Adrenal gland (tissue), 9 donors: ENCODE measurements at regions not wholly inside any gene's neighbourhood (a gene's known extent, or its start where the extent isn't known, plus 50 kb on each side); places are given as distances from the start of the nearest gene placed in this dataset.
A peak's percentile ranks its signal among the peaks of the same experiment; 100 is the strongest.

Source experiments
- DNase-seq, 7 donors: peaks; one replicate each; pipeline ENCODE4 v3.0.0-alpha.2; 2019 to 2020
- H3K27ac ChIP-seq, 5 donors: fragments of 200-600 bp; sonication (generic) in 4 of 5; 1 replicate in 3 of 5; 2 replicates in 2 of 5; pipeline versions ENCODE4 v1.5.1 to v1.8.0; 2016 to 2020; ENCODE audit warnings: mild to moderate bottlenecking in 1 of 5
- H3K27me3 ChIP-seq: fragments of 200-600 bp; 2 replicates; pipeline ENCODE4 v1.8.0; 2021
- H3K36me3 ChIP-seq, 2 donors: fragments of 200-600 bp; replicated peaks in 1 of 2; 1 replicate in 1 of 2; 2 replicates in 1 of 2; pipeline versions ENCODE4 v1.5.1 to v1.8.0; 2018 to 2022
- H3K4me1 ChIP-seq, 2 donors: fragments of 200-600 bp; replicated peaks in 1 of 2; 1 replicate in 1 of 2; 2 replicates in 1 of 2; pipeline versions ENCODE4 v1.5.1 to v1.8.0; 2018 to 2021
- H3K4me3 ChIP-seq, 4 donors: fragments of 200-600 bp; sonication (generic) in 3 of 4; one replicate each; pipeline ENCODE4 v1.5.1; 2016 to 2018
- H3K9me3 ChIP-seq, 3 donors: fragments of 200-600 bp; sonication (generic) in 1 of 3; replicated peaks in 1 of 3; 1 replicate in 2 of 3; 2 replicates in 1 of 3; pipeline versions ENCODE4 v1.5.1 to v1.8.0; 2016 to 2021
- CTCF ChIP-seq, 6 experiments: fragments of 450-650 bp in 4 of 6; fragments of 200-600 bp in 2 of 6; sonication (generic) in 1 of 6; IDR thresholded peaks; 1 replicate in 5 of 6; 2 replicates in 1 of 6; pipeline versions ENCODE4 v1.5.1 to v1.8.0; 2016 to 2021; ENCODE audit warnings: antibody characterized with exemption in 6 of 6, mild to moderate bottlenecking in 2 of 6, moderate library complexity in 1 of 6
- POLR2A ChIP-seq, 2 donors: fragments of 450-650 bp; IDR thresholded peaks; one replicate each; pipeline ENCODE4 v1.6.1; 2017; ENCODE audit warnings: antibody characterized with exemption in 2 of 2, mild to moderate bottlenecking in 2 of 2, moderate library complexity in 1 of 2
- WGBS, 4 donors: extraction: QIAGEN DNeasy Blood & Tissue Kit in 2 of 4; methylation state at CpG; one replicate each; pipeline versions ENCODE4 v1.1.5 to v1.1.7; 2013 to 2017; 5-methylcytosine and 5-hydroxymethylcytosine counted together
- intact Hi-C, 2 donors: fragments of 100-400 bp; cut with DNase I; formaldehyde crosslinking; loops; one replicate each; pipeline versions ENCODE4 v1.14.1 to v1.15.0; 2022 to 2023
- donor health status: healthy with polysubstance abuse.
- donor health status: Bipolar disorder and iron deficiency.
- donor health status: DM: yes; HTN: yes; CAD: no.
- donor health status: DM: no; HTN: no; CAD: no.
- donor health status: DM: no; HTN: no; CAD: no.

GRCh38 chr9:106707291-106707690 is 155.7 kb upstream of the ZNF462 start:
- intact Hi-C loops: no loop called here
- TF ChIP-seq POLR2A (IDR thresholded peaks at IDR 0.05): no peak
- no peak for TF ChIP-seq CTCF (IDR thresholded peaks at IDR 0.05)
- Histone ChIP-seq H3K27ac (peak overlapping the region in 3 of 5 donors; percentile 35 to 83 (median 45)), H3K36me3 (no peaks in the 10 kb centered on the region), H3K4me1 (peaks cover 13 to 15% of the 10 kb centered on the region in 2 donors), H3K27me3 (no peaks in the 10 kb centered on the region), H3K9me3 (peaks cover 0 to 6% (median 0%) of the 10 kb centered on the region in 3 donors), H3K4me3 (peak overlapping the region in 1 of 4 donors; percentile 26)
- 64 to 93% (median 69%) methylated on average over 1 of the region's 1 CpG for WGBS, 4 donors
- no peak for DNase-seq

GRCh38 chr9:106707738-106708474 is 155.1 kb upstream of the ZNF462 start:
- peak overlapping the region in 4 of 5 donors; percentile 27 to 83 (median 40) for H3K27ac ChIP-seq

GRCh38 chr9:106708475-106709146 is 154.4 kb upstream of the ZNF462 start:
- 64 to 74% (median 65%) methylated on average over 3 of the region's 3 CpGs for WGBS, 4 donors
- peak in 1 of 7 donors; percentile 10 for DNase-seq
- intact Hi-C loops: no loop called here
- Histone ChIP-seq H3K27me3 (no peaks in the 10 kb centered on the region), H3K27ac (peak overlapping the region in 3 of 5 donors; percentile 35 to 83 (median 45)), H3K9me3 (peaks cover 0 to 6% (median 0%) of the 10 kb centered on the region in 3 donors), H3K4me1 (peaks cover 13 to 15% of the 10 kb centered on the region in 2 donors), H3K4me3 (peak overlapping the region in 1 of 4 donors; percentile 26), H3K36me3 (no peaks in the 10 kb centered on the region)
- TF ChIP-seq CTCF (IDR thresholded peaks at IDR 0.05) (no peak), POLR2A (IDR thresholded peaks at IDR 0.05) (no peak)

More at GRCh38 chr9:106707738-106708474, 155.1 kb upstream of the ZNF462 start:
- intact Hi-C loops: no loop called here
- Histone ChIP-seq H3K9me3 (peaks cover 0 to 6% (median 0%) of the 10 kb centered on the region in 3 donors), H3K27me3 (no peaks in the 10 kb centered on the region), H3K36me3 (no peaks in the 10 kb centered on the region), H3K4me3 (peak overlapping the region in 1 of 4 donors; percentile 26), H3K4me1 (peaks cover 13 to 15% of the 10 kb centered on the region in 2 donors)
- WGBS, 4 donors: 34 to 47% (median 38%) methylated on average over 13 of the region's 13 CpGs
- TF ChIP-seq POLR2A (IDR thresholded peaks at IDR 0.05) (no peak), CTCF (IDR thresholded peaks at IDR 0.05) (no peak)
- peak; percentile 45 to 89 (median 74) for DNase-seq

GRCh38 chr9:106712279-106712678 is 150.7 kb upstream of the ZNF462 start:
- no peak overlapping the region for H3K27ac ChIP-seq
- H3K36me3 ChIP-seq: no peaks in the 10 kb centered on the region
- peaks cover 12 to 14% of the 10 kb centered on the region in 2 donors for H3K4me1 ChIP-seq
- no peak overlapping the region for H3K4me3 ChIP-seq
- H3K9me3 ChIP-seq: peaks cover 0 to 6% (median 0%) of the 10 kb centered on the region in 3 donors
- DNase-seq: no peak
- H3K27me3 ChIP-seq: no peaks in the 10 kb centered on the region
- TF ChIP-seq CTCF (IDR thresholded peaks at IDR 0.05): no peak
- intact Hi-C loops: no loop called here
- WGBS, 4 donors: 90 to 96% (median 93%) methylated on average over 4 of the region's 4 CpGs
